Liver (tissue), 3 donors: ENCODE measurements at regions not wholly inside any gene's neighbourhood (a gene's known extent, or its start where the extent isn't known, plus 50 kb on each side); places are given as distances from the start of the nearest gene placed in this dataset.

Experiments
- ATF3 ChIP-seq: IDR thresholded peaks from 2 replicates; pipeline ENCODE4 v1.6.1; 2016; ENCODE audit warnings: antibody characterized with exemption
- GABPA ChIP-seq, 2 donors: IDR thresholded peaks in 1 of 2; conservative IDR thresholded peaks in 1 of 2; 2 replicates each; pipeline ENCODE4 v1.6.1; 2016; ENCODE audit warnings: antibody characterized with exemption in 2 of 2, mild to moderate bottlenecking in 1 of 2, moderate library complexity in 1 of 2
- JUND ChIP-seq, 2 donors: IDR thresholded peaks; 2 replicates each; pipeline ENCODE4 v1.6.1; 2016; ENCODE audit warnings: antibody characterized with exemption in 2 of 2
- MAX ChIP-seq: IDR thresholded peaks from 2 replicates; pipeline ENCODE4 v1.6.1; 2016; ENCODE audit warnings: antibody characterized with exemption
- RAD21 ChIP-seq, 2 donors: IDR thresholded peaks; 2 replicates each; pipeline ENCODE4 v1.6.1; 2016; ENCODE audit warnings: antibody characterized with exemption in 2 of 2, mild to moderate bottlenecking in 2 of 2
- RXRA ChIP-seq, 2 donors: IDR thresholded peaks; 2 replicates each; pipeline ENCODE4 v1.6.1; 2017 to 2018; ENCODE audit warnings: antibody characterized with exemption in 2 of 2, mild to moderate bottlenecking in 1 of 2
- SP1 ChIP-seq: IDR thresholded peaks from 2 replicates; pipeline ENCODE4 v1.6.1; 2018; ENCODE audit warnings: antibody characterized with exemption, mild to moderate bottlenecking
- TAF1 ChIP-seq: conservative IDR thresholded peaks from 2 replicates; pipeline ENCODE4 v1.6.1; 2016; ENCODE audit warnings: antibody characterized with exemption, mild to moderate bottlenecking
- YY1 ChIP-seq: IDR thresholded peaks from 2 replicates; pipeline ENCODE4 v1.6.1; 2016; ENCODE audit warnings: antibody characterized with exemption, mild to moderate bottlenecking
- ZBTB33 ChIP-seq: IDR thresholded peaks from 2 replicates; pipeline ENCODE4 v1.6.1; 2016; ENCODE audit warnings: antibody characterized with exemption
- TF ChIP-seq, protein P1 (sequence below): fragments of 150-350 bp; IDR thresholded peaks from 2 replicates; pipeline ENCODE4 v1.5.1; 2017; ENCODE audit warnings: improper control_type of control experiment, low read depth, low read length; ENCODE audit not compliant: missing input control
- TF ChIP-seq, protein P2 (sequence below): IDR thresholded peaks from 2 replicates; pipeline ENCODE4 v1.6.1; 2016; ENCODE audit warnings: antibody characterized with exemption, mild to moderate bottlenecking
- donor health status: healthy.
- donor health status: healthy.

GRCh38 chr5:122656577-122656976, 118.3 kb upstream of the SNX2 start:
- TF ChIP-seq ZBTB33 (no peak), RAD21 (IDR thresholded peaks at IDR 0.05) (no peak), JUND (IDR thresholded peaks at IDR 0.05) (no peak), TAF1 (no peak), RXRA (IDR thresholded peaks at IDR 0.05) (no peak), MAX (no peak), SP1 (no peak), GABPA (IDR thresholded peaks at IDR 0.05 in 1 of 2, conservative IDR thresholded peaks at IDR 0.05 in 1 of 2) (no peak), YY1 (no peak), ATF3 (no peak)
- TF ChIP-seq, protein P1, sequence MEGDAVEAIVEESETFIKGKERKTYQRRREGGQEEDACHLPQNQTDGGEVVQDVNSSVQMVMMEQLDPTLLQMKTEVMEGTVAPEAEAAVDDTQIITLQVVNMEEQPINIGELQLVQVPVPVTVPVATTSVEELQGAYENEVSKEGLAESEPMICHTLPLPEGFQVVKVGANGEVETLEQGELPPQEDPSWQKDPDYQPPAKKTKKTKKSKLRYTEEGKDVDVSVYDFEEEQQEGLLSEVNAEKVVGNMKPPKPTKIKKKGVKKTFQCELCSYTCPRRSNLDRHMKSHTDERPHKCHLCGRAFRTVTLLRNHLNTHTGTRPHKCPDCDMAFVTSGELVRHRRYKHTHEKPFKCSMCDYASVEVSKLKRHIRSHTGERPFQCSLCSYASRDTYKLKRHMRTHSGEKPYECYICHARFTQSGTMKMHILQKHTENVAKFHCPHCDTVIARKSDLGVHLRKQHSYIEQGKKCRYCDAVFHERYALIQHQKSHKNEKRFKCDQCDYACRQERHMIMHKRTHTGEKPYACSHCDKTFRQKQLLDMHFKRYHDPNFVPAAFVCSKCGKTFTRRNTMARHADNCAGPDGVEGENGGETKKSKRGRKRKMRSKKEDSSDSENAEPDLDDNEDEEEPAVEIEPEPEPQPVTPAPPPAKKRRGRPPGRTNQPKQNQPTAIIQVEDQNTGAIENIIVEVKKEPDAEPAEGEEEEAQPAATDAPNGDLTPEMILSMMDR: no peak
- TF ChIP-seq, protein P2, sequence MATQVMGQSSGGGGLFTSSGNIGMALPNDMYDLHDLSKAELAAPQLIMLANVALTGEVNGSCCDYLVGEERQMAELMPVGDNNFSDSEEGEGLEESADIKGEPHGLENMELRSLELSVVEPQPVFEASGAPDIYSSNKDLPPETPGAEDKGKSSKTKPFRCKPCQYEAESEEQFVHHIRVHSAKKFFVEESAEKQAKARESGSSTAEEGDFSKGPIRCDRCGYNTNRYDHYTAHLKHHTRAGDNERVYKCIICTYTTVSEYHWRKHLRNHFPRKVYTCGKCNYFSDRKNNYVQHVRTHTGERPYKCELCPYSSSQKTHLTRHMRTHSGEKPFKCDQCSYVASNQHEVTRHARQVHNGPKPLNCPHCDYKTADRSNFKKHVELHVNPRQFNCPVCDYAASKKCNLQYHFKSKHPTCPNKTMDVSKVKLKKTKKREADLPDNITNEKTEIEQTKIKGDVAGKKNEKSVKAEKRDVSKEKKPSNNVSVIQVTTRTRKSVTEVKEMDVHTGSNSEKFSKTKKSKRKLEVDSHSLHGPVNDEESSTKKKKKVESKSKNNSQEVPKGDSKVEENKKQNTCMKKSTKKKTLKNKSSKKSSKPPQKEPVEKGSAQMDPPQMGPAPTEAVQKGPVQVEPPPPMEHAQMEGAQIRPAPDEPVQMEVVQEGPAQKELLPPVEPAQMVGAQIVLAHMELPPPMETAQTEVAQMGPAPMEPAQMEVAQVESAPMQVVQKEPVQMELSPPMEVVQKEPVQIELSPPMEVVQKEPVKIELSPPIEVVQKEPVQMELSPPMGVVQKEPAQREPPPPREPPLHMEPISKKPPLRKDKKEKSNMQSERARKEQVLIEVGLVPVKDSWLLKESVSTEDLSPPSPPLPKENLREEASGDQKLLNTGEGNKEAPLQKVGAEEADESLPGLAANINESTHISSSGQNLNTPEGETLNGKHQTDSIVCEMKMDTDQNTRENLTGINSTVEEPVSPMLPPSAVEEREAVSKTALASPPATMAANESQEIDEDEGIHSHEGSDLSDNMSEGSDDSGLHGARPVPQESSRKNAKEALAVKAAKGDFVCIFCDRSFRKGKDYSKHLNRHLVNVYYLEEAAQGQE: no peak
